DOHH2 (cell line): ENCODE measurements at regions not wholly inside any gene's neighbourhood (a gene's known extent, or its start where the extent isn't known, plus 50 kb on each side); places are given as distances from the start of the nearest gene placed in this dataset.

Experiments used
- H3F3A ChIP-seq: fragments of 200-600 bp; sonication (generic), shearing (Covaris generic); 2 replicates; pipeline ENCODE4 v1.6.0; 2016; ENCODE audit warnings: antibody characterized with exemption, mild to moderate bottlenecking; ENCODE audit not compliant: control insufficient read depth, insufficient read depth
- H3K27ac ChIP-seq: fragments of 200-600 bp; sonication (generic); 2 replicates; pipeline ENCODE4 v1.5.1; 2014; ENCODE audit warnings: low read depth, mild to moderate bottlenecking, low read length, moderate library complexity
- H3K27me3 ChIP-seq: fragments of 200-600 bp; sonication (generic); 2 replicates; pipeline ENCODE4 v1.6.1; 2014; ENCODE audit warnings: mild to moderate bottlenecking, low read length, mixed read lengths; ENCODE audit not compliant: control insufficient read depth
- H3K36me3 ChIP-seq: fragments of 200-600 bp; sonication (generic); 2 replicates; pipeline ENCODE4 v1.6.1; 2014; ENCODE audit warnings: mild to moderate bottlenecking, low read length, moderate library complexity, mixed read lengths; ENCODE audit not compliant: control insufficient read depth
- H3K4me1 ChIP-seq: fragments of 200-600 bp; sonication (generic); 2 replicates; pipeline ENCODE4 v1.6.1; 2014; ENCODE audit warnings: mild to moderate bottlenecking, low read length, mixed read lengths; ENCODE audit not compliant: control insufficient read depth
- H3K4me2 ChIP-seq: fragments of 200-600 bp; sonication (generic); 2 replicates; pipeline ENCODE4 v1.6.0; 2014; ENCODE audit warnings: mild to moderate bottlenecking, low read length, moderate library complexity
- H3K4me3 ChIP-seq: fragments of 200-600 bp; sonication (generic); 2 replicates; pipeline ENCODE4 v1.5.1; 2014; ENCODE audit warnings: mild to moderate bottlenecking, low read length, mixed read lengths
- H3K79me2 ChIP-seq: fragments of 200-600 bp; sonication (generic); 2 replicates; pipeline ENCODE4 v1.6.1; 2014; ENCODE audit warnings: mild to moderate bottlenecking, low read length, mixed read lengths; ENCODE audit not compliant: control insufficient read depth
- H3K9me2 ChIP-seq: fragments of 200-600 bp; sonication (generic); replicated peaks from 2 replicates; pipeline ENCODE4 v1.6.1; 2014; ENCODE audit warnings: mild to moderate bottlenecking, low read length, mixed read lengths; ENCODE audit not compliant: control insufficient read depth
- H3K9me3 ChIP-seq: fragments of 200-600 bp; sonication (generic); 2 replicates; pipeline ENCODE4 v1.6.1; 2014; ENCODE audit warnings: antibody characterized with exemption, low read length, mixed read lengths; ENCODE audit not compliant: control insufficient read depth, insufficient read depth
- H4K20me1 ChIP-seq: fragments of 200-600 bp; sonication (generic); 2 replicates; pipeline ENCODE4 v1.6.0; 2014; ENCODE audit warnings: low read depth, mild to moderate bottlenecking, antibody characterized with exemption, low read length, moderate library complexity; ENCODE audit not compliant: control insufficient read depth, insufficient read depth
- EZH2phosphoT487 ChIP-seq: fragments of 200-600 bp; sonication (generic); IDR thresholded peaks from 2 replicates; pipeline ENCODE4 v1.6.1; 2017; ENCODE audit warnings: borderline replicate concordance, mild to moderate bottlenecking, antibody characterized with exemption, low read length, moderate library complexity, mixed read lengths
- TF ChIP-seq, protein P1 (sequence below): fragments of 200-600 bp; sonication (generic); IDR thresholded peaks from one replicate; pipeline ENCODE4 v1.5.1; 2014; ENCODE audit warnings: antibody characterized with exemption, mild to moderate bottlenecking, low read depth, low read length; ENCODE audit not compliant: poor library complexity, severe bottlenecking

GRCh38 chr4:84164201-84164600 is 334.9 kb downstream of the NKX6-1 start:
- H3K9me2 ChIP-seq, result no peaks in the 10 kb centered on the region
- H3K4me2 ChIP-seq, result no peak overlapping the region
- no peaks in the 10 kb centered on the region for H3K4me1 ChIP-seq
- no peaks in the 10 kb centered on the region for H4K20me1 ChIP-seq
- H3K27me3 ChIP-seq, result no peaks in the 10 kb centered on the region
- H3K36me3 ChIP-seq, result no peaks in the 10 kb centered on the region
- TF ChIP-seq, protein P1, sequence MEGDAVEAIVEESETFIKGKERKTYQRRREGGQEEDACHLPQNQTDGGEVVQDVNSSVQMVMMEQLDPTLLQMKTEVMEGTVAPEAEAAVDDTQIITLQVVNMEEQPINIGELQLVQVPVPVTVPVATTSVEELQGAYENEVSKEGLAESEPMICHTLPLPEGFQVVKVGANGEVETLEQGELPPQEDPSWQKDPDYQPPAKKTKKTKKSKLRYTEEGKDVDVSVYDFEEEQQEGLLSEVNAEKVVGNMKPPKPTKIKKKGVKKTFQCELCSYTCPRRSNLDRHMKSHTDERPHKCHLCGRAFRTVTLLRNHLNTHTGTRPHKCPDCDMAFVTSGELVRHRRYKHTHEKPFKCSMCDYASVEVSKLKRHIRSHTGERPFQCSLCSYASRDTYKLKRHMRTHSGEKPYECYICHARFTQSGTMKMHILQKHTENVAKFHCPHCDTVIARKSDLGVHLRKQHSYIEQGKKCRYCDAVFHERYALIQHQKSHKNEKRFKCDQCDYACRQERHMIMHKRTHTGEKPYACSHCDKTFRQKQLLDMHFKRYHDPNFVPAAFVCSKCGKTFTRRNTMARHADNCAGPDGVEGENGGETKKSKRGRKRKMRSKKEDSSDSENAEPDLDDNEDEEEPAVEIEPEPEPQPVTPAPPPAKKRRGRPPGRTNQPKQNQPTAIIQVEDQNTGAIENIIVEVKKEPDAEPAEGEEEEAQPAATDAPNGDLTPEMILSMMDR, result no peak
- TF ChIP-seq EZH2phosphoT487, result no peak
- no peak overlapping the region for H3K4me3 ChIP-seq
- H3K27ac ChIP-seq, result no peak overlapping the region
- H3K79me2 ChIP-seq, result no peaks in the 10 kb centered on the region
- H3K9me3 ChIP-seq, result no peaks in the 10 kb centered on the region
- H3F3A ChIP-seq, result no peaks in the 10 kb centered on the region

- Histone ChIP-seq H3K79me2 (no peaks in the 10 kb centered on the region), H3K27me3 (no peaks in the 10 kb centered on the region), H3F3A (no peaks in the 10 kb centered on the region), H4K20me1 (no peaks in the 10 kb centered on the region), H3K4me3 (no peak overlapping the region), H3K9me3 (no peaks in the 10 kb centered on the region), H3K4me2 (no peak overlapping the region), H3K9me2 (no peaks in the 10 kb centered on the region), H3K4me1 (no peaks in the 10 kb centered on the region), H3K36me3 (no peaks in the 10 kb centered on the region), H3K27ac (no peak overlapping the region)
- TF ChIP-seq, protein P1, result no peak
- no peak for TF ChIP-seq EZH2phosphoT487
Observed at GRCh38 chr4:84159762-84160161, 339.3 kb downstream of the NKX6-1 start.

- H3K9me2 ChIP-seq, result no peaks in the 10 kb centered on the region
- no peak overlapping the region for H3K27ac ChIP-seq
- H3K4me3 ChIP-seq, result no peak overlapping the region
- H3K4me2 ChIP-seq, result no peak overlapping the region
- no peaks in the 10 kb centered on the region for H3K79me2 ChIP-seq
- no peaks in the 10 kb centered on the region for H3K4me1 ChIP-seq
- no peaks in the 10 kb centered on the region for H3K9me3 ChIP-seq
- H3K36me3 ChIP-seq, result no peaks in the 10 kb centered on the region
- no peaks in the 10 kb centered on the region for H3F3A ChIP-seq
- H3K27me3 ChIP-seq, result no peaks in the 10 kb centered on the region
- no peaks in the 10 kb centered on the region for H4K20me1 ChIP-seq
- TF ChIP-seq, protein P1, result no peak
- TF ChIP-seq EZH2phosphoT487, result no peak
Observed at GRCh38 chr4:84158670-84159069, 340.4 kb downstream of the NKX6-1 start.

GRCh38 chr4:84151574-84151973 is 347.5 kb downstream of the NKX6-1 start:
- H3K4me2 ChIP-seq, result no peak overlapping the region
- H3K9me2 ChIP-seq, result no peaks in the 10 kb centered on the region
- H4K20me1 ChIP-seq, result no peaks in the 10 kb centered on the region
- no peaks in the 10 kb centered on the region for H3K4me1 ChIP-seq
- H3K9me3 ChIP-seq, result no peaks in the 10 kb centered on the region
- no peak overlapping the region for H3K27ac ChIP-seq
- no peaks in the 10 kb centered on the region for H3K79me2 ChIP-seq
- TF ChIP-seq, protein P1, result no peak
- TF ChIP-seq EZH2phosphoT487, result no peak
- no peaks in the 10 kb centered on the region for H3F3A ChIP-seq
- no peaks in the 10 kb centered on the region for H3K27me3 ChIP-seq
- H3K4me3 ChIP-seq, result no peak overlapping the region
- H3K36me3 ChIP-seq, result no peaks in the 10 kb centered on the region
